Gastrocnemius medialis (tissue), 4 donors: ENCODE measurements at regions not wholly inside any gene's neighbourhood (a gene's known extent, or its start where the extent isn't known, plus 50 kb on each side); places are given as distances from the start of the nearest gene placed in this dataset.
"Not testable (repeated sequence)": the region's sequence is repeated elsewhere in the genome, so short reads cannot be mapped to it uniquely, and the experiment has no call there.

Experiments
- ATAC-seq, 2 donors: fragments of 150-250 bp; one replicate each; pipeline ENCODE4 v1.9.1; 2016
- DNase-seq, 2 donors: peaks; one replicate each; pipeline ENCODE4 v3.0.0-alpha.2; 2019
- H3K27ac ChIP-seq, 4 donors: fragments of 200-600 bp; sonication (generic); 1 replicate in 1 of 4; 2 replicates in 3 of 4; pipeline ENCODE4 v1.5.1; 2016 to 2018; ENCODE audit warnings: mild to moderate bottlenecking in 2 of 4, moderate library complexity in 1 of 4
- H3K27me3 ChIP-seq, 3 donors: fragments of 200-600 bp; sonication (generic) in 2 of 3; 1 replicate in 1 of 3; 2 replicates in 2 of 3; pipeline versions ENCODE4 v1.5.1 to v1.6.0; 2016 to 2019; ENCODE audit warnings: mild to moderate bottlenecking in 1 of 3, moderate library complexity in 1 of 3
- H3K36me3 ChIP-seq, 2 donors: fragments of 200-600 bp; sonication (generic) in 1 of 2; one replicate each; pipeline ENCODE4 v1.5.1; 2017 to 2018
- H3K4me1 ChIP-seq, 2 donors: fragments of 200-600 bp; sonication (generic) in 1 of 2; one replicate each; pipeline ENCODE4 v1.5.1; 2016 to 2017; ENCODE audit warnings: mild to moderate bottlenecking in 2 of 2
- H3K4me3 ChIP-seq, 4 donors: fragments of 200-600 bp; sonication (generic) in 3 of 4; 1 replicate in 1 of 4; 2 replicates in 3 of 4; pipeline ENCODE4 v1.5.1; 2016 to 2019; ENCODE audit warnings: mild to moderate bottlenecking in 2 of 4
- H3K9me3 ChIP-seq, 3 donors: fragments of 200-600 bp; sonication (generic) in 2 of 3; 1 replicate in 1 of 3; 2 replicates in 2 of 3; pipeline ENCODE4 v1.5.1; 2016 to 2019
- CTCF ChIP-seq, 5 experiments: fragments of 450-650 bp in 3 of 5; fragments of 200-600 bp in 2 of 5; sonication (generic) in 2 of 5; IDR thresholded peaks in 4 of 5; conservative IDR thresholded peaks in 1 of 5; 1 replicate in 4 of 5; 2 replicates in 1 of 5; pipeline ENCODE4 v1.5.1; 2016 to 2019; ENCODE audit warnings: antibody characterized with exemption in 5 of 5, mild to moderate bottlenecking in 3 of 5, moderate library complexity in 3 of 5
- POLR2A ChIP-seq, 2 donors: fragments of 450-650 bp; IDR thresholded peaks; one replicate each; pipeline ENCODE4 v1.6.1; 2017; ENCODE audit warnings: antibody characterized with exemption in 2 of 2, mild to moderate bottlenecking in 2 of 2, moderate library complexity in 2 of 2
- in situ Hi-C, 4 donors: fragments of 200-750 bp; cut with MboI; loops; one replicate each; pipeline versions ENCODE4 v1.15.0 to v1.8.0; 2017; ENCODE audit warnings: low sequenced_read_pairs in 4 of 4
- intact Hi-C: fragments of 100-400 bp; cut with DNase I; formaldehyde crosslinking; loops from one replicate; pipeline ENCODE4 v1.15.1; 2023; ENCODE audit warnings: low total_unique reads

DNA sequence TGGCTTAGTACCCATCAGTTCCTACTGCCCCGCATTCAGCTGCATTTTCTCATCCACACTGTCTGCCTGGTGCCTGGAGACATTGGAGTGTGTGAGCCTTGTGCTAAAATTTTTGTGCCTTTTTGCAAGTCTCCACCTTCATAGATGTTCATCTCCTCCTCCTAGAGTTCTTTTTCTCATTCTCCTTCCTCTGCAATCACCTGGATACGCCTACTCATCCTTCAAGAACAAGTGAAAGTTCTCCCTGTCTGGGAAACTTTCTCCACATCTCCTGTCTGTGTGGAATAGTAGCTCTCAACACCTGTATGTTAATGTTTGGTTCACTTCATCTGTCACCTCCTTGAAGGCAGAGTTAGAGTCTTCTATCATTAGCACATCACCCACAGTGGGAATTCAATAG lies 125.7 kb upstream of the FBXL17 start:
- TF ChIP-seq CTCF (IDR thresholded peaks at IDR 0.05 in 4 of 5, conservative IDR thresholded peaks at IDR 0.05 in 1 of 5) (no peak), POLR2A (IDR thresholded peaks at IDR 0.05) (no peak)
- Histone ChIP-seq H3K36me3 (no peaks in the 10 kb centered on the region), H3K4me1 (no peaks in the 10 kb centered on the region), H3K27me3 (no peaks in the 10 kb centered on the region), H3K4me3 (no peak overlapping the region), H3K27ac (no peak overlapping the region), H3K9me3 (no peaks in the 10 kb centered on the region)
- in situ Hi-C loops: no loop called here
- DNase-seq (no peak), ATAC-seq (no peak)
- intact Hi-C loops: no loop called here

GRCh38 chr5:108505608-108506007 lies 123.7 kb upstream of the FBXL17 start:
- no peak overlapping the region for H3K4me3 ChIP-seq
- in situ Hi-C loops (no loop called here), intact Hi-C loops (no loop called here)
- no peak overlapping the region for H3K27ac ChIP-seq
- H3K27me3 ChIP-seq: no peaks in the 10 kb centered on the region
- DNase-seq (no peak), ATAC-seq (no peak)
- TF ChIP-seq POLR2A (IDR thresholded peaks at IDR 0.05) (no peak), CTCF (IDR thresholded peaks at IDR 0.05 in 4 of 5, conservative IDR thresholded peaks at IDR 0.05 in 1 of 5) (no peak)
- no peaks in the 10 kb centered on the region for H3K9me3 ChIP-seq
- no peaks in the 10 kb centered on the region for H3K4me1 ChIP-seq
- no peaks in the 10 kb centered on the region for H3K36me3 ChIP-seq

DNA sequence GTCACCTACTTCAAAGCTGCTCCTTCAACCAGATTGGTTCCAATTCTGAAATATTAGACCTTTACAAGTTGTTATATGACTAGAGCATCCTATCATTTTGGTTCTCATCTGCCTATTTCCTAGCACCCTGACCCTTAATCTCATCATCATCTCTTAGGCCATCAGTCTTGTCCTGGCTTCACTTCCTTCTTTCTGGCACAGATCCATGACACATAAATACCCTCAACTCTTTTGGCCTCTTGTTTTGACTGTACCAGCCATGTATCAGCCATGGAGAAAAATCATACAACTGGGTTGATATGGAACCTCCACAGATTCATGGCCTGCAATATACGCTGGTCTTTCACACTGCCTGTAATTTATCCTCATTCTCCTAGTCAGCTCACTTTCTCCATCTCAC lies 123.1 kb upstream of the FBXL17 start:
- no peak overlapping the region for H3K27ac ChIP-seq
- no peak for TF ChIP-seq POLR2A (IDR thresholded peaks at IDR 0.05)
- no peak for TF ChIP-seq CTCF (IDR thresholded peaks at IDR 0.05 in 4 of 5, conservative IDR thresholded peaks at IDR 0.05 in 1 of 5)
- ATAC-seq: no peak
- in situ Hi-C loops: no loop called here
- intact Hi-C loops: no loop called here
- H3K27me3 ChIP-seq: no peaks in the 10 kb centered on the region
- H3K36me3 ChIP-seq: no peaks in the 10 kb centered on the region
- no peak overlapping the region for H3K4me3 ChIP-seq
- DNase-seq: no peak
- no peaks in the 10 kb centered on the region for H3K9me3 ChIP-seq
- H3K4me1 ChIP-seq: no peaks in the 10 kb centered on the region

- no peaks in the 10 kb centered on the region for H3K4me1 ChIP-seq
- no peaks in the 10 kb centered on the region for H3K36me3 ChIP-seq
- no peak for TF ChIP-seq CTCF (IDR thresholded peaks at IDR 0.05 in 4 of 5, conservative IDR thresholded peaks at IDR 0.05 in 1 of 5)
- no peak for TF ChIP-seq POLR2A (IDR thresholded peaks at IDR 0.05)
- no peaks in the 10 kb centered on the region for H3K9me3 ChIP-seq
- in situ Hi-C loops: no loop called here
- no peak overlapping the region for H3K27ac ChIP-seq
- DNase-seq (no peak), ATAC-seq (no peak)
- H3K4me3 ChIP-seq: no peak overlapping the region
- intact Hi-C loops: no loop called here
- H3K27me3 ChIP-seq: no peaks in the 10 kb centered on the region
Observed at GRCh38 chr5:108503986-108504385, 122.1 kb upstream of the FBXL17 start.

DNA sequence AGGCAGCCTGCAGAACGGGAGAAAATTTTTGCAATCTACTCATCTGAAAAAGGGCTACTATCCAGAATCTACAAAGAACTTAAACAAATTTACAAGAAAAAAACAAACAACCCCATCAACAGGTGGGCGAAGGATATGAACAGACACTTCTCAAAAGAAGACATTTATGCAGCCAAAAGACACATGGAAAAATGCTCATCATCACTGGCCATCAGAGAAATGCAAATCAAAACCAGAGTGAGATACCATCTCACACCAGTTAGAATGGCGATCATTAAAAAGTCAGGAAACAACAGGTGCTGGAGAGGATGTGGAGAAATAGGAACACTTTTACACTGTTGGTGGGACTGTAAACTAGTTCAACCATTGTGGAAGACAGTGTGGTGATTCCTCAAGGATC lies 113.7 kb upstream of the FBXL17 start:
- in situ Hi-C loops, H3K36me3 ChIP-seq, DNase-seq, H3K27me3 ChIP-seq, H3K27ac ChIP-seq, H3K4me3 ChIP-seq, ATAC-seq, H3K4me1 ChIP-seq, intact Hi-C loops, H3K9me3 ChIP-seq: not testable (repeated sequence)
